MV-4-11 (cell line): ENCODE measurements at regions not wholly inside any gene's neighbourhood (a gene's known extent, or its start where the extent isn't known, plus 50 kb on each side); places are given as distances from the start of the nearest gene placed in this dataset.

ENCODE experiments used
- DNase-seq: peaks from one replicate; lab custom pipeline; 2025; lab: John Stamatoyannopoulos, UW

GRCh38 chr11:15815246-15816195 lies 540.8 kb downstream of the SOX6 start:
- DNase-seq: peak; percentile 44

- DNase-seq: peak; percentile 86
These were observed 540.0 kb downstream of the SOX6 start for GRCh38 chr11:15816260-15816871.

- no peak for DNase-seq
These were observed 539.3 kb downstream of the SOX6 start for GRCh38 chr11:15817001-15817400.

- no peak for DNase-seq
These were observed 538.1 kb downstream of the SOX6 start for GRCh38 chr11:15818132-15818842.

GRCh38 chr11:15819679-15820286 lies 536.6 kb downstream of the SOX6 start:
- DNase-seq: peak; percentile 62

GRCh38 chr11:15821451-15821850 lies 534.9 kb downstream of the SOX6 start:
- no peak for DNase-seq

GRCh38 chr11:15824060-15824459 lies 532.3 kb downstream of the SOX6 start:
- DNase-seq: no peak

GRCh38 chr11:15825976-15826650 lies 530.2 kb downstream of the SOX6 start:
- no peak for DNase-seq

GRCh38 chr11:15826826-15827225 lies 529.5 kb downstream of the SOX6 start:
- peak; percentile 3 for DNase-seq

- DNase-seq: no peak
These were observed 528.0 kb downstream of the SOX6 start for GRCh38 chr11:15828215-15828853.

GRCh38 chr11:15829312-15829711 lies 527.0 kb downstream of the SOX6 start:
- DNase-seq: peak; percentile 50

- no peak for DNase-seq
These were observed 525.5 kb downstream of the SOX6 start for GRCh38 chr11:15830741-15831428.

GRCh38 chr11:15835788-15836411 lies 520.4 kb downstream of the SOX6 start:
- DNase-seq: no peak

GRCh38 chr11:15836795-15837194 lies 519.6 kb downstream of the SOX6 start:
- DNase-seq: no peak

GRCh38 chr11:15837901-15838489 lies 518.4 kb downstream of the SOX6 start:
- DNase-seq: no peak

GRCh38 chr11:15839061-15839460 lies 517.3 kb downstream of the SOX6 start:
- no peak for DNase-seq

- no peak for DNase-seq
These were observed 515.4 kb downstream of the SOX6 start for GRCh38 chr11:15840966-15841365.

- DNase-seq: no peak
These were observed 514.2 kb downstream of the SOX6 start for GRCh38 chr11:15841931-15842740.
